Endodermal cell (in vitro differentiated cells): ENCODE measurements at regions not wholly inside any gene's neighbourhood (a gene's known extent, or its start where the extent isn't known, plus 50 kb on each side); places are given as distances from the start of the nearest gene placed in this dataset.

Source experiments
- DNase-seq: peaks from one replicate; pipeline ENCODE4 v3.0.0-alpha.2; 2017
- H3K27ac ChIP-seq: 2 replicates; pipeline ENCODE4 v1.5.1; 2013; ENCODE audit warnings: mild to moderate bottlenecking, low read depth, low read length, moderate library complexity
- H3K27me3 ChIP-seq: 2 replicates; pipeline ENCODE4 v1.6.1; 2013; ENCODE audit warnings: mild to moderate bottlenecking, low read length, moderate library complexity; ENCODE audit not compliant: insufficient read depth, control insufficient read depth, poor library complexity, severe bottlenecking
- H3K36me3 ChIP-seq: 2 replicates; pipeline ENCODE4 v1.7.0; 2013; ENCODE audit warnings: mild to moderate bottlenecking, low read length, moderate library complexity; ENCODE audit not compliant: control insufficient read depth, insufficient read depth
- H3K4me1 ChIP-seq: one replicate; pipeline ENCODE4 v1.7.0; 2013; ENCODE audit warnings: low read length; ENCODE audit not compliant: control insufficient read depth, insufficient read depth
- H3K4me3 ChIP-seq: 2 replicates; pipeline ENCODE4 v1.5.1; 2013; ENCODE audit warnings: mild to moderate bottlenecking, low read length, moderate library complexity
- H3K9ac ChIP-seq: 2 replicates; pipeline ENCODE4 v1.6.1; 2013; ENCODE audit warnings: mild to moderate bottlenecking, low read length, moderate library complexity; ENCODE audit not compliant: poor library complexity, severe bottlenecking; ENCODE audit errors: extremely low read depth
- H3K9me3 ChIP-seq: 2 replicates; pipeline ENCODE4 v1.6.1; 2013; ENCODE audit warnings: mild to moderate bottlenecking, low read length, moderate library complexity; ENCODE audit not compliant: control insufficient read depth
- H3K27ac Mint-ChIP-seq: 2 replicates; pipeline ENCODE4 v1.8.0; 2020; ENCODE audit warnings: mixed read lengths
- H3K27me3 Mint-ChIP-seq: 2 replicates; pipeline ENCODE4 v1.8.0; 2021; ENCODE audit warnings: mild to moderate bottlenecking, mixed read lengths; ENCODE audit not compliant: insufficient read depth
- H3K36me3 Mint-ChIP-seq: 2 replicates; pipeline ENCODE4 v1.8.0; 2020; ENCODE audit warnings: low read depth, mixed read lengths
- H3K4me1 Mint-ChIP-seq: 2 replicates; pipeline ENCODE4 v1.8.0; 2020; ENCODE audit warnings: mixed read lengths
- H3K4me3 Mint-ChIP-seq: 2 replicates; pipeline ENCODE4 v1.8.0; 2020; ENCODE audit warnings: mild to moderate bottlenecking, moderate library complexity, mixed read lengths
- H3K9me3 Mint-ChIP-seq: 2 replicates; pipeline ENCODE4 v1.8.0; 2020; ENCODE audit warnings: mild to moderate bottlenecking, mixed read lengths
- CTCF ChIP-seq: fragments of 200-600 bp; sonication (generic); conservative IDR thresholded peaks from 2 replicates; pipeline ENCODE4 v1.5.0; 2021; ENCODE audit warnings: antibody characterized with exemption, mild to moderate bottlenecking
- WGBS, 2 experiments: methylation state at CpG; one replicate each; pipeline versions ENCODE4 v1.1.5 to v1.1.7; 2013; ENCODE audit warnings: missing lambda C conversion rate in 2 of 2, mixed read lengths in 1 of 2; ENCODE audit not compliant: insufficient coverage in 1 of 2, insufficient read length in 1 of 2; 5-methylcytosine and 5-hydroxymethylcytosine counted together

GRCh38 chr4:1503583-1504471 lies 97.6 kb upstream of the NKX1-1 start:
- Histone ChIP-seq H3K4me1 (no peaks in the 10 kb centered on the region), H3K9me3 (no peaks in the 10 kb centered on the region), H3K4me3 (no peak overlapping the region), H3K9ac (no peak overlapping the region), H3K27ac (no peak overlapping the region), H3K27me3 (no peaks in the 10 kb centered on the region), H3K36me3 (no peaks in the 10 kb centered on the region)
- Mint-ChIP-seq H3K27ac (no peak overlapping the region), H3K4me1 (no peaks in the 10 kb centered on the region), H3K36me3 (no peaks in the 10 kb centered on the region), H3K9me3 (no peaks in the 10 kb centered on the region), H3K4me3 (no peak overlapping the region), H3K27me3 (peaks cover 2% of the 10 kb centered on the region)
- WGBS, 2 experiments = 84 to 93% methylated on average over 9 to 37 of the region's 37 CpGs
- no peak for TF ChIP-seq CTCF
- peak; percentile 38 for DNase-seq

DNA sequence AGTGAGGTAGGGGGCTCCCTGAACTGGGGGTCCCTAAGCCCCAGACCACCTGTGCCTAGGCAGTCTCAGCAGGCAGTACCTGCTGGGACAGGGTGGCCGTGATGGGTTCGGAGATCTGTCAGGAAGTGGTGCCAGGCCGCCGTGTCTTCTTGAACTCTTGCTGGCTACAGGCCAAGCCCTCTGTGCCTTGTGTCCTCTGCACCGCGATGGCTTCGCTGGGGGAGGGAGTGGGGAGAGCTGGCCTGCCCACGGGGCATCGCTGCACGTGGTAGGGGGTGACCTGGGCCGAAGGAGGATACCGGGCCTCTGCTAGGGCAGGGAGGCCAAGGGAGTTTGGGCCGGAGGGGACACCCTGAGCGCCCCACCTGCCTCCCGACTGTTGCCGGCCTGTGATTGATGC lies 96.7 kb upstream of the NKX1-1 start:
- WGBS, 2 experiments = 91 to 98% methylated on average over 11 to 16 of the region's 16 CpGs

GRCh38 chr4:1502501-1502886 lies 96.3 kb upstream of the NKX1-1 start:
- no peaks in the 10 kb centered on the region for H3K36me3 Mint-ChIP-seq
- Histone ChIP-seq H3K27me3 (no peaks in the 10 kb centered on the region), H3K9ac (no peak overlapping the region), H3K36me3 (no peaks in the 10 kb centered on the region), H3K27ac (no peak overlapping the region), H3K4me1 (no peaks in the 10 kb centered on the region), H3K4me3 (no peak overlapping the region), H3K9me3 (no peaks in the 10 kb centered on the region)
- no peak for TF ChIP-seq CTCF
- DNase-seq = no peak
- 92 to 93% methylated on average over 15 to 16 of the region's 16 CpGs for WGBS, 2 experiments
- no peak overlapping the region for H3K27ac Mint-ChIP-seq
- no peak overlapping the region for H3K4me3 Mint-ChIP-seq
- H3K9me3 Mint-ChIP-seq = no peaks in the 10 kb centered on the region
- no peaks in the 10 kb centered on the region for H3K4me1 Mint-ChIP-seq
- peaks cover 2% of the 10 kb centered on the region for H3K27me3 Mint-ChIP-seq

More for the DNA sequence above, 96.7 kb upstream of the NKX1-1 start:
- TF ChIP-seq CTCF = no peak
- Histone ChIP-seq H3K9me3 (no peaks in the 10 kb centered on the region), H3K4me1 (no peaks in the 10 kb centered on the region), H3K27me3 (no peaks in the 10 kb centered on the region), H3K4me3 (no peak overlapping the region), H3K27ac (no peak overlapping the region), H3K36me3 (no peaks in the 10 kb centered on the region), H3K9ac (no peak overlapping the region)
- no peak overlapping the region for H3K4me3 Mint-ChIP-seq
- peak; percentile 29 for DNase-seq
- no peaks in the 10 kb centered on the region for H3K36me3 Mint-ChIP-seq
- H3K4me1 Mint-ChIP-seq = no peaks in the 10 kb centered on the region
- H3K27me3 Mint-ChIP-seq = peaks cover 2% of the 10 kb centered on the region
- no peak overlapping the region for H3K27ac Mint-ChIP-seq
- no peaks in the 10 kb centered on the region for H3K9me3 Mint-ChIP-seq
